DMS53 treated with DMSO at 0.1 percent for 48 hours (cell line): ENCODE measurements at regions not wholly inside any gene's neighbourhood (a gene's known extent, or its start where the extent isn't known, plus 50 kb on each side); places are given as distances from the start of the nearest gene placed in this dataset.

Experiments used
- DNase-seq: peaks from one replicate; lab custom pipeline; 2025; ENCODE audit not compliant: unreplicated experiment; lab: John Stamatoyannopoulos, UW

DNA sequence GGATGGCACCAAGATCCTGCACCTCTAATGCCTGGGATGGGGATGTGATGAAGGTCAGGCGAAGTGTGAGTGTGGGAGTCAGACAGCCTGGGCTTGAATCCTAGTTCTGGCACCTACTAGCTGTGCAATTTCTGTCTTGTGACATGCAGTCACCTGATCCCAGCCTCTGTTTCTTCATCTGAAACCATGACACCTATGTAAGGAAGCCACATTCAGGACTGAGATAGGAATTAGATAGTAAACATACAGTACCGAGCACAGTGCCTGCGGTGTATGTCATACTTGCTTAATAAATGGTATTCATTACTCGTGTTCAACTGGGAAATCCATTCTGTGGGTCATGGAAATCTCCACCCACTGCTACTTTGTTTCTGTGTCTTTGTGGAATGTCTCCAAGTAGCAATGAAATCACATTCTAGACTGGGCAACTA lies 140.6 kb upstream of the STC2 start:
- no peak for DNase-seq

DNA sequence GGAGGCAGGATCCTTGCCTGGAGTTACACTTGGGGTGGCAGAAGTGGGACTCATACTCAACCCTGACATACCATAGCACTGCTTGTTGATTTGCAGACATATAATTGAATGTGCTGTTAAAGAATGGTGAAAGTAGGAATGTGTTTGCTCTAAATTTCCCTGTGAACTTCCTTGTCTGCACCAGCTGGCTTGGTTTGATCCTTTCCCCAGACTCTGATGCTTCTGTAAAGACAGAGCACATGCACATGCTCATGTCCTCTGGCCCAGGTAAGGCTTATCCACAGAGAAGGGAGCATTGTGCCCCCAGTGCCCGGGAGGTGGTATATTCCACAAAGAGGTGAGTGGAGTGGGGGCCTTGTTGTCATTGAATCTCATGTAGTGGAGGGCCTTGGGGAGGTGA lies 138.0 kb upstream of the STC2 start:
- DNase-seq: no peak

GRCh38 chr5:173464813-173465212 lies 136.6 kb upstream of the STC2 start:
- DNase-seq: no peak

DNA sequence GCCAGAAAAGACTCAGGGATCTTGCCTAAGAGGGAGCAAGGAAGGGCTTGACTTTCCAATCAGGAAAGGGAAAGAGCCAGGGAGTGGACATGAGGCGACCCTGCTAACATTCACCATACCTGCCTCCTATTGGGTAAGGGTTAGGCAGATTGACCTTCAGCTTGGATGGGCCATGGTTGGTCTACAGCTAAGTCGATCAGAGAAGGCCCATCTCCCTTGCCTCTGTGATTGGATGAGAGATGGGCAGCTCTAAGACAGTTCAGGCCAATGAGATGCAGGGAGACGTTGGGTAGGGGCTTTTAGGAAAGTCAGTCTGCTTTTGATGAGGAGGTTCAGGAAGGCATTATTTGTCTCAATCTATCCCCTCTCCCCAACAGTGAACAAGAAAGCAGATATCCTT lies 135.0 kb upstream of the STC2 start:
- DNase-seq: no peak

DNA sequence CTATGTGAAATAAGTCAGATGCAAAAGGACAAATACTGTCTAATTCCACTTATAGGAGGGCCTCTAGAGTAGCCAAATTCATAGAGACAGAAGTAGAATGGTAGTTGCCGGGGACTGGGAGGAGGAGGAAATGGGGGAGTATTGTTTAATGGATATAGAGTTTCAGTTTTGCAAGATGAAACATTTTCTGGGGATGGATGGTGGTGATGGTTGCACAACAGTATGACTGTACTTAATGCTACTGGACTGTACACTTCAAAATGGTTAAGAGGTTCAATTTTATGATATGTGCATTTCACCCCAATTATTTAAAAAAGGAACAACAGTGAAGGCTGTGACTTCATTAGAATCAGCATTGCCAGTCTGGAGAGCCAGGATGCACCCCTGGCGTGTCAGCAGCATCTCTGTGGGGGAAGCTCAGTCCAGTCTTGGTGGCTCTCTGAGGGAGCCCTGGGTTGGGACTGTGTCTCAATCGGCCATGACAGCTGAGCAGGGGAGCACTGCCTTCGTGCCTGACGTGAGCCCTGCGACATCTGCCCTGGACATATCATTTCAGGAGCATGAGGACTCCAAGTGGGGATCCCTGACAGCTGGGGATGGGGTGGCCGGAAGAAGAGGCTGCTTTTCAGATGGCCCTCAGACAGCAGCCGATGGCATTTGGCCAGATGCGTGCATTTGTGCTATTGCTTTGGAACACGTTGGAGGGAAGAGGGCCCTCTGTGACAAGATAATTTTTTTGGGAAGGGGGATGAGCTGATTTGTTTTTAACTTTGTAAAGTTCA lies 130.8 kb upstream of the STC2 start:
- no peak for DNase-seq

DNA sequence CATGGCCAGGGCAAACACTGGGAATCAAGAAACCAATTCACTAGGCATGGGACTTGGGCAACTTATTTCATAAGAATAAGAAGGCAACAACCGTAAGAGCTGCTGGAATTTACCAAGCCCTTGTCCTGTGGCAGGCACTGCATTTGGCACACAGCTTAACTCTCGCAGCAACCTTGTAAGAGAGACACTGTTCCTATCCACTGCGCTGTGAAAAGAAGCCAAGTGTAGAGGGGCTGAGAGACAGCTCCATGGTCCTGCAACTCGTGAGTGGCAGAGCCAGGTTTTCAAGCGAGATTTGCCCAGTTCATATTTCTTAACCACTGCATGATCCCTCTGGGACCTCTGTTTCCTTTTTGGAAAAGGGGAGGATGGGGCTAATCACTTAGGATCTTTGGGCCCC lies 129.3 kb upstream of the STC2 start:
- DNase-seq: no peak

- DNase-seq: no peak
Measured at GRCh38 chr5:173456751-173457171, 128.5 kb upstream of the STC2 start.

DNA sequence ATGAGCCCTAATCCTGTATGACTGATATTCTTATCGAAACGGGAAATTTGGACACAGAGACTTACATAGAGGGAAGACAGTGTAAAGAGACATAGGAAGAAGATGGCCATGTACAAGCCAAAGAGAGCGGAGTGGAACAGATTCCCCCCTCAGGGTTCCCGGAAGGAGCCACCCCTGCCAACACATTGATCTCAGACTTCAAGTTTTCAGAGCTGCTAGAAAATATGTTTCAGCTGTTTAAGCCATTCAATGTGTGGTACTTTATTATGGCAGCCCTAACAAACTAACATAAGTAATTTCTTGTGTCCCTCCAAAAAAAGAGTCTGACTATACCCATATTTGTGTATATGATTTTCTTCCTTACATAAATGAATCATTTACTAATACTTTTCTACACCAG lies 128.0 kb upstream of the STC2 start:
- no peak for DNase-seq

- DNase-seq: no peak
Measured at GRCh38 chr5:173455599-173455957, 127.4 kb upstream of the STC2 start.

DNA sequence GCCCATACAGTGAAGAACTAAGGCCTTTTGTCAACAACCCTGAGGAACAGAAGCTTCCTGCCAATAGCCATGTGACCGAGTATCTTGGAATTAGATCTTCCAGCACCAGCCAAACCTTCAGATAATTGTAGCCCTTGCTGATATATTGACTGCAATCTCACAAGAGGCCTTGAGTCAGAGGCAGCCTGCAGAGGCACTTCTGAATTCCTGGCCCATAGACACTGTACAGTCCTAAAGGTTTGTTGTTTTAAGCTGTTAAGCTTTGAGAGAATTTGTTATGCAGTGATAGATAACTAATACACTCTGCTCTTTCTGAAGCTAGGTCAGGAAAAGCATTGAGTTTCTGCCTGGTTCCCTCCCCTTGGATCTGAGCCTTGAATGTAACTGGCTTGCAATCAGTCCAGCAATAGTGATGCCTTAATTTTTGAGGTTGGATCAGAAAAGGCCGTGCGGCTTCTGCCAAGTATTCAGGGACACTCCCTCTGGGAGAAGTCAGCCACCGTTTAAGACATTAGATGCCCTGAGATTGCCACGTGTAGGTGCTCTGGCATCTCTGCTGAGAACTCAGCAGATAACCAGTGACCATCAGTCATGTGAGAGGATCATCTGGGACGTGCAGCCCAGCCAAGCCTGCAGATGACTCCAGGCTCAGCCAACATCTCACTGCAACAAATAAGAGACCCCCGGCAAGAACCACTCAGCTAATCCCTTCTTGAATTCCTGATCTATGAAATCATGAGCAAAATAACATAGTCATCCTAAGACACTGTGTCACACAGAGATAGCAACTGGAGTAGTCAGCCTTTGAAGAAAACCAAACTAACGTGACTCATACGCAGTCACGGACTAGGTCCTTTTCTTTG lies 126.8 kb upstream of the STC2 start:
- no peak for DNase-seq

- DNase-seq: no peak
Measured at GRCh38 chr5:173454361-173454735, 126.1 kb upstream of the STC2 start.

DNA sequence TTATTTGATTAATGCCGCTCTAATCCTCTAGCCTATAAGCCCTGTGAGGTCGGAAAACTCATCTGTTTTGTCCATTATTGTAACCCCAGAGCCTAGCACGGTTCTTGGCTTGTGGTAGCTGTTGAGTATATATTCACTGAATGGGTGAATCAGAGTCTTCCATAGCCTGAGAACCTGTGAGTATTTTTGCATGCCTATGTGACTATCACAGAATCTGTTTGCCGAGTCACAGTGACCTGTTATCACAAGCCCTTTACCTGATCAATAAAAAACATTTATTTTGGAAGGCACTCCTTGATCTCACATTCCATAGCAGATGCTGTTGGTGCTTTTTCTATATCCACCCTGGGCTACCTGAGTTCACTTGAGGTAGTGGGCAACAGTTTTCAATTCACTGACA lies 125.0 kb upstream of the STC2 start:
- DNase-seq: no peak

- DNase-seq: no peak
Measured at GRCh38 chr5:173452119-173452905, 124.1 kb upstream of the STC2 start.

GRCh38 chr5:173451651-173452050 lies 123.4 kb upstream of the STC2 start:
- no peak for DNase-seq

DNA sequence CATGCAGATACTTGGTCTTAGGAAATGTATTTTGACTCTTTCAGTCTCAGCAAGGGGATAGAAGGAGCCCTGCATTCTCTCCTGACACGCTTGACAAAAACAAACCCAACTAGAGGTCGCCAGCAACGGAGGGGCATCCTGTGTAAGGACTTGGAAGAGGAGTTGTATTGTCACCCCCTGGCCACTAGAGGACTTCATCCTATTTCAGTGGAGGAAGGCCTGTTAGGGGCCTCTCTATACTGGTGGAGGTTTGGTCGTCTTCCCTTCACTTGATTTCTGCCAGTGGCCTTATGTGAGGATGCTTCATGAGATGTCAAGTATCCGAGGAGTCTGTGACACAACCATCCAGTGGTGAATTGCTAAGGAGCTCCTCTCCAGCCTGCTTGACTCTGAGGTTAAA lies 122.8 kb upstream of the STC2 start:
- DNase-seq: peak; percentile 6

GRCh38 chr5:173450188-173450587 lies 122.0 kb upstream of the STC2 start:
- DNase-seq: no peak

DNA sequence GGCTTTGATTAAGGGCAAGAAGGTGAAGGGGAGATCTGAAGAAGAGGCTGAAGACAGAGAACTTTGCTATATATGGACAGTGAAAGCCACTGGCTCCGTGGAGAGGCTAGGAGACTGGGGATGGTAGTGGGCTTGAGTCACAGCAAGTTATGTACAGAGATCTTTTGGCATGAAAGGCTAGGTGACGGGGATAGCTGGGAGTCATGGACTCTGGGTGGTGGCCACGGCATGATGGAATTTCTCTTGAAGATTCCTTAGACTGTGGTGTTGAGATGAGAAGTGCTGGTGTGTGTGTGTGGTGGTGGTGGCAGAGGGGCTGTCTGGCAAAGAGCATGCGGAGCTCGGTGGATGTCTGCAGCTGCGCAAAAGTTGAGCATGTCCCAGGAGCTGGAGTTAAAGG lies 120.6 kb upstream of the STC2 start:
- DNase-seq: no peak

DNA sequence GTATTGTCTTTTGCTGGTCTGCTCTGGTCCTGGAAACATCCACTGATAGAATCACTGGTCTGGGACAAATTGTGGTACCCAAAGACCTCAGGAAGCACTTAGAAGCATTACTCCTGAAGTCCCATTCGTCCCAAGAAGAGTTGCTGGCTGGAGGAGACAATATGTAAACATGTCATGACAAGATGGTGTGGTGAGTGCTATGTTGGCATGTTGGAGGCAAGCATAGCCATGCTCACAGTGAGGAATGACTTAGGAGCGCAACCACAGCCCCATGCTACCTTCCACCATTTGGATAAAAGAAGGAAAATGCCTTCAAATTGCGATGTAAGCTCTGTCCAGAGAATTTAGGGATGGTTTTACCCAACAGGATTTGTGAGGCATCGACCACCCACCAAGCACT lies 115.8 kb upstream of the STC2 start:
- no peak for DNase-seq

DNA sequence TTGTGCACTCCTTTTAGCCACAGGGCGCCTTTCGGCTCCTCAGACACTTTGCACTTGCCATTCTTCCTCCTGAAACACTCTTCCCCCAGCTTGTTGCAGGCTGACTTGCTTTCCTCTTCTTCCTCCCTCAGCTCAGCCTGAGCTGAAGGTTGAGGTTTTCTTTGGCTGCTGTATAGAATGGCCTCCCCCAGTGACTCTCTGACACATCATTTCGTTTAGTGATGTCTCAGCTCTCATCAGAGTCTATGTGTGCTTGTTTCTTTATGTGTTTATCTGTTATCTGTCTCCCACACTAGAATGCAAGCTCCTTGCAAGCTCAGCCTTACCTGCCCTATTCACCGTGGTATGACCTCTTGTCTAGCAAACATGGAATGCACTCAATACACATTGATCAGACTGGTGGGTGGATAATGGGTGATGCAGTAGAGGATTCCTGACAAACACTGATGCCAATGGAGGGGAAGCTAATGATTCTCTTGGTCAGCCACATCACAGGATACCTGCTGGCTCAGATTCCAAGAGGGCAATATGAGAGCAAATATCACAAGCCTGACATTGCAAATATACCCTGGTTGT lies 112.9 kb upstream of the STC2 start:
- no peak for DNase-seq

- DNase-seq: no peak
Measured at GRCh38 chr5:173438951-173439350, 110.7 kb upstream of the STC2 start.

DNA sequence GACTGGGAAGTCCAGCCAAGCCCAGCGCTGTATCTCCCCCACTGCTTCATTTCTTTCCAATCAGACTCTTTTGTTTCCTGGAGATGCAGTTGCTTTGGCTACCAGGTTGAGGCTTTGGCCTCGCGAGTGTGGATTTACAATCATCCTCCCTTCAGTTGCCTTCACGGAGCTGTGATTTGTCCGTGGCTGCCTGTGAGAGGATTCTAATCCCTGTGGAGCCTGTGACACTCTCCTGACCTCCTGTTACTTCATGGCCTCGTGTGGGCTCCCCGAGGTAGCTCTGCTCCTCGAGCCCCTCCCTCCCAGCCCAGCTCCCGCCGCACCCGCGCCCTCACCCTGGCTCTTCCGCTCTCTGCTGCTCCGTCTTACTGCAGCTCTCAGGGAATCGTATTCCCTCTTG lies 107.2 kb upstream of the STC2 start:
- no peak for DNase-seq
